HG03432 (cell line): ENCODE measurements at regions not wholly inside any gene's neighbourhood (a gene's known extent, or its start where the extent isn't known, plus 50 kb on each side); places are given as distances from the start of the nearest gene placed in this dataset.

Source experiments
- ATAC-seq: cut with Tn5 transposase; IDR thresholded peaks from one replicate; pipeline ENCODE4 v1.9.1; 2021; ENCODE audit warnings: mild to moderate bottlenecking, moderate library complexity; ENCODE audit not compliant: unreplicated experiment

DNA sequence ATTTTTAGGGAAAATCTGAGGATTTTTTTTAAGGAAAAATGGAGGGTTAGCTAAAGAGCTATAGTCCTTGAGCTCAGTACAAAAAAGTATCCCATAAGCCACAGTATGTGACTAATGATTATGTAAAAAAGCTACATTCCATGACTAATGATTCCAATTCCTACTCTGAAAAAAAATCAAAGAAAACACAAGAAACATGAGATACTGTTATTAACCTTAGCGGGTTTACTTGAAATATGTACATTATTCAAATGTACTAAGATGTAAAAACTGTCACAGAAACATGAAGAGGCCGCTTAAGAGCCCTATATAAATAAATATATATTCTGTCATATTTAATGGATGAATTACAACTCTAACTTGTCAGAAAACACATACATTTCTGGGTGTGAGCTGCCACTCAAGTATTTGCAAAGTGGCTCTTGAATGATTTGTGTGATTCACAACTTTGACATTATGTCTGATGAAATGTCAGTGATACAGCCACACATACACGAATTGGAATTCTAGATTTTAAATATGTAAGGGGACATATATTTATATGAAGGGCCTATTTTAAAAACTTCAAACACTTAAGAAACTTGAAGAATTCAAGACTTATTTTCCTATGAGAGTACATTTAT is 518.7 kb upstream of the SUCLG2 start:
- no peak for ATAC-seq

DNA sequence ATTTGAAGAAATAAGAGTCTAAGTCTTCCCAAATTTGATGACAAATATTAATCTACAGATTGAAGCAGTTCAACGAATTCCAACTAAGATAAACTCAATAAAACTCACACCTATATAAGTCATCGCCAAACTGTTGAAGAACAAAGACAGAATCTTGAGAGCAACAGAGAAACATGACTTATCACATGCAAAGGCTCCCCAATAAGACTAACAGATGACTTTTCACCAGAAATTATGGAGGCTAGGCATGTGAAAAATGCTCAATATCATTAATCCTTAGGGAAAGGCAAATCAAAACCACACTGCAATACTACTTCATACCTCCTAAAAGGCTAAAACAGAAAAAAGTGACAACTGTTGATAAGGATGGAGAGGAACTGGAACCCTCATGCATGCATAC is 517.6 kb upstream of the SUCLG2 start:
- ATAC-seq, result no peak

DNA sequence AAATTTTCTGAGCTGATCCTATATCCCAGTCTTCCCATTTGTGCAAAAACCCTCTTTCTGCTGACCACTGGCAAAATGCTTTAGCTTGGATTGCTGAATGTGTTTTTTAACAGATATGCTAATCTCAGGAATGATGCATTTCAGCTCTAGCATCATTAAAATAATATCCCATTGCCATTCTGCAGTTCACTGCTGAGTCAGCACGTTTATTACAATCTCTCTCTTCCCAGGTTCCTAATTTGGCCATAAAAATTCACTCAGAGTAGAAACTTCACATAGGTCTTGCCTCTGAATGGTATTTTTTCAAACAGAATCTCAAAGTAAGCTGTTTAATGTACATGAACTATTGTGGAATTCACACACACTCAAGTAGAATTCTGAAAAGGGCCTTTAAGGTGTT is 509.6 kb upstream of the SUCLG2 start:
- ATAC-seq, result no peak

DNA sequence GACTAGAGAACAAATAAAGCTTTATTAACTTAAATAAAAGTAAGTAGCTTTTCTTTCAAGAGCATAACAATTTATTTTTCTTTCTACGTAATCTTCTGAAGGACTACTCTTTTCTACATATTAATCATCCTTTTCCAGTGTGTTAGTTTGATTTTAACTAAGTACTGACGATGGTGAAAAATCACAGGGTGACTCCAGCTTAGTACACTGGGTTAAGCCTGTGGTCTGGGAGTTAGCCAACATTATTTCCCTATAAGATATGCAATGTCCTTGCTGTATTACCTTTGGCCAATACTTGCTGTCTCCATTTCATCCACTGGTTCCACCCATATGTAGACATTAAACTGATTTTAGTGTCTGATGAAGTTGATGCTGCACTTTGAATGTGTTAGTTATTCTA is 508.6 kb upstream of the SUCLG2 start:
- ATAC-seq, result no peak

DNA sequence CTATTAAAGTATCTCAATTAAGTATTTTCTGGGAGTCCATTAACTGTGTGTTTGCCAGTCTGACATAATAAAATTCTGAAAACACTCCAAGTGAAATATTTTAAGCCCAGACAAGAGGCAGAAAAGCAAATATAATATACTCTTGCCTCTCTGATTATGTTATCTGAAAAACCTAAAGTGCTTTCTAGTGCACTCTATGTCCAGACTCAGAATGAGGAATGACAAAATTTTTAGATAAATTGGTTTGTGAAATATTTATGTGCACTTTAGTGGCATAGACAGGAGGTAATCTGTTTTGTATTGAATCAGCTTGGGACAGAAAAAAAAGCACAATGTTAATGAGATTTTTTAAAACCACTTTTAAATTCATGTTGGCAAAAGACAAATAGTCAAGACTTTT is 508.2 kb upstream of the SUCLG2 start:
- no peak for ATAC-seq

DNA sequence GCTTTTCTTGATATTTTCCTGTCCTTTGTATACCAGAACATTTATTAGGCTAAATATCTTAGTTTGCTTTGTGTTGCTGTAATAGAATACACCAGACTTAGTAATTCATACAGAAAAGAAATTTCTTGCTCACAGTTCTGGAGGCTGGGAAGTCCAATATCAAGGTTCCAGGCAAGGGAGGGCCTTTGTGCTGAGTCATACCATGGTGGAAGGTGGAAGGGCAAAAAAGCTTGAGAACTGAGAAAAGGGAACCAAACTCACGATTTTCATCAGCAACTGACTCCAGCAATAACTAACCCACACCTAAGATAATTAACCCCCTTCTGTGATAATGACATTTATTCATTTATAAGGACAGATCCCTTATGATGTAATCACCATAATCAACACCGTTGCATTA is 496.9 kb upstream of the SUCLG2 start:
- ATAC-seq, result no peak

DNA sequence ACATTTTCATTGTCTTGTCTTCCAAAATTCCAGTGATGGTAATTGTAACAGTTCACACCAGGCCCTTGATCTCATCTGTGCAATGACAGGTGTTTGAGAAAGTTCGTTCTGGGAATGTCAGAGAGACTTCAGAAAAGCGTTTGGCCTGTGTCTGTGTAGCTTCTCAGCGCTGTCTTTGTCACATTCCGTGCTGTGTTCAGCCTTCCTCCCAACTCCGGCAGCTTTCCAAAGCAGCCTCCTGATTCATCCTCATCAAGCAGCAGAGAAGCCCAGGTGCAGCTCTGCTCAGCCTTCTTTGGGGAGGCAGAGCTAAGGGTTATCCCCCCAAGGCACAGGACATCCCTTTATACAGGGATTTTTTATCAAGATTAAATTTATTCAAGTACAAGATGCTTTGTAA is 494.0 kb upstream of the SUCLG2 start:
- no peak for ATAC-seq

DNA sequence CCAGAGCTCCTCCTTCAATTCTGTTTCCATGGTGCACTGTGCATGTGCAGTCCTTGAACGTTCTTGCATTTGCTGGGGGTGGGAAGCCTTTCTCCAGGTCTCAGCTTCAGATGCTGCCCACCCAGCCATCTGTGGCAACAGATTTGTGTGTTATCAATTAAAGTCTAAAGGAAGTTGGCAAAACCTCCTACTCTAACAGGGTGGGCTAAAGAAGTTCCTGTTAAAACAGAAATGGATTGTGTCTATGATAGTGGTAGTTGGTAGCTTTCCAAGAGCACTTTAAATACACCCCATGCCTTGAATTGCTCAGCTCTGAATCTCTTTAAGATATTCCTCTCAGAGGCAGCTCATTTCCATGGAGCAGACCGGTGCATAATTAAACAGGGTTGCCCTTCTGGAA is 488.0 kb upstream of the SUCLG2 start:
- ATAC-seq, result no peak

DNA sequence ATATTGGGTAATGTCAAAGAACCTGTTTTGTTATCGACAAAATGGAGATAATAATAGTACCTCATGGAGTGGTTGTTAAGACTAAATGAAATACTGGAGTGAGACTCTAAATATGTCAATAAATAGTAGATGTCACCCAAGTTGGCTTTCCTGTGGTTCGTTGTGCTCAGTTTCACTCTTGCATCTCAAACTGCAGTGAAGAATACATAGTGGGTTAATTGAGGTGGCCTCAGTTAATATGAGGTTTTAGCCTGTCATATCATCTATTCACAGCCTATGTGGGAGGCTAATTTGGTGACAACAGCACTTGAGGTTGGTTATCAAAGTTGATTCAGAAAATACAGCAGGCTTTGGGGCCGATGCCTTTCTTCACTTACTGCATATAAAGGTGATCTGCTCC is 485.5 kb upstream of the SUCLG2 start:
- ATAC-seq, result no peak

DNA sequence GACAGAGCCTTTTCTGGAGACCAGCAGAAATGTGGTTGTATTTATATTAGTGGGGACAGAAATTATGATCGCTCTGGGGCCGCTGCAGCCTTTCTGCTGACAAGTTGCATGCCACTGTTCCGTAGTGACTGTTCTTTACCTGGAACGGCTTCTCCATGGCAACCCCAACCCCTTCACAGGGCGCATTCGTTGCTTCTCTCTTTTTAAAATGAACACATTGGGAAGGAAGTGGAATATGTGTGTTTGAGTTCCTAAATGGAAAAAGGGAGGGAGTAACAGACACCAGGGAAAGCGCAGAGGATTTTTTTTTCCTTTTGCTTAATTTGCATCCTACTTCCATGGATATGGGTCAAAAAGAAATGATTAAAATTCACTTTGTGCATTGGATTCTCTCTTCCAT is 482.0 kb upstream of the SUCLG2 start:
- ATAC-seq, result no peak

DNA sequence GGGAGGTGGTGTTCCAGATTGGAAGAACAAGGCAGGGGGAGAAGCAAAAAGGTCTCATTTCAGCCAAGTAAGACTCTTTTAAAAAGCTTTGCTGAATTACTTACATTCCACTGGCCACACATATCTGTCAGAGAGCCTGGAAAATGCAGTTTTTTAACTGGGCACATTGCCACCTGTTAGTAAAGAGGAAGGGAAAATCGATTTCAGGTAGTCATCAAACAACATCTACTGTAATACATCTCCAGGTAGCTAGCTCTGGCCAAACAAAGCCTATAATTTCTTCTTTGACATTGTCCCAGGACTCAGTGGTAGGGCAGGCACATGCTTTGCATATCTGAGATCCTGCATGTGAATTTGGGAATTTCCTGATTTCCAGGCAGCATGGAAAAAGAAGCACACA is 480.7 kb upstream of the SUCLG2 start:
- no peak for ATAC-seq

DNA sequence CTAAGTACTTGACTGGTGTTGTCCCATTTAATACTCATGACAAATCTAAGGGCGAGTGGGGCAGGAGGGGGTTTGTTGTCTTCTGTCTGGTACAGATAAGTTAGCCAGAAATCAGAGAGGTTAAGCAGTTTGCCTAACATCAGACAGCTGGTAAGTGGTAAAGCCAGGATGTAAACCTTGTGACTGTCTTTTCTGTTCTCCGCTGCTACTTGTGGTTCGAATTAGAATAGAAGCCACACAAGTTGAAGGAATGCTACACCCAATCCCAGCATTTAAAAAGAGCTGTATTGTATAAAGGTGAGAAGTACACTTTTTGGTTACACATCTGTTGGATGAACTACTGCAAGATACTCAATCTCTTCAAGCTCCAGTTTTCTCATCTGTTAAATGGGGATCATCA is 474.7 kb upstream of the SUCLG2 start:
- ATAC-seq, result no peak

DNA sequence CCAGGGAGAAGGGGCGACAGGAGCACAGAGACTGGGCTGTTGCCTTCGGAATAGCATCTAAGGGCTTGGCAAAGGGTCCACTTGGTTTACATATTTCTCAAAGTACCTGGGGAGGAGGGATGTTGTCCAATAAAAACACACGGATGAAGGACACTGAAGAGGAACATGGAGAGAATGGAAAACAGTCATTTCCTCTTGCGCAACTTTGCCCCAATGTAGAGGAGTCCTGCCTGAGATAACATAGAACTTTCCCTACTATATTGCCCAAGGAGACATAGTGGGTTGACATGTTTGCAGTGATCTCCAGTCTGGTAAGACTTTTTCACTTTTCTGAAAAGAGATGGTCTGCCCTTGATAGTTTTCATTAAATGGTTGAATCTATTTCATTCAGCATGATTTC is 468.8 kb upstream of the SUCLG2 start:
- no peak for ATAC-seq

DNA sequence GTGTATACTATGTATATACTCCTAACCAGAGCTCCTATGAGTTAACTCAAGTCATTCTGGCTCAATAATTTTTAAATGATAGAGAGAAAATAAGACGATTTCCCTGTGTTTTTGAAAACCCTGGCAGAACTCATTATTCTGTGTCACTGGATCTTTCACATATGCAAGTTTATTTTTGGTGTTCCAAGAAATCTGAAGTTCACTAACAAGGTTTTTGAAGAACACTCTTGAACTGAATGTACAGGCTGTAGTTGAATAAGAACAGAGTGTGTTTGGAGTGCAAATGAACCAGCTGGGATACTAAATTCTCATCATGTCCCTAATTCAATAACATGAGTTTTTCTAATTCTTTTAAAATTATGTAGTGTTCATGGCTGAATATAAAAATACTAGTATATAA is 466.9 kb upstream of the SUCLG2 start:
- no peak for ATAC-seq

DNA sequence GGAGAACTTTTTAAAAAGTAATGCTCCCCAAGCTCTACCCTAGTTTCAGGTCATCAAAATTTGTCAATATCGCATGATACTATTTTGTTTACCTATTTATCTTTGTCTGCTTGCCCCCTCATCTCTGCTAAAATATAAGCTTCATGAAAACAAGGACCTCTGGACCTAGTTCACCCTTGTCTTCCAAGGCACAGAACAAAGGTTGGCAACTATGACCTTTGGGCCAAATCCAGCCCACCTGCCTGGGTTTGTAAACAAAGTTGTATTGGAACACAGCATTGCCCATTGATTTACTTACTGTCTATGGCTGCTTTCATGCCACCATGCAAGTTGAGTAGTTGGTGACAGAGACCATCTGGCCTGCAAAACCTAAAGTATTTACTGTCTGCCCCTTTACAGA is 462.2 kb upstream of the SUCLG2 start:
- ATAC-seq, result no peak

DNA sequence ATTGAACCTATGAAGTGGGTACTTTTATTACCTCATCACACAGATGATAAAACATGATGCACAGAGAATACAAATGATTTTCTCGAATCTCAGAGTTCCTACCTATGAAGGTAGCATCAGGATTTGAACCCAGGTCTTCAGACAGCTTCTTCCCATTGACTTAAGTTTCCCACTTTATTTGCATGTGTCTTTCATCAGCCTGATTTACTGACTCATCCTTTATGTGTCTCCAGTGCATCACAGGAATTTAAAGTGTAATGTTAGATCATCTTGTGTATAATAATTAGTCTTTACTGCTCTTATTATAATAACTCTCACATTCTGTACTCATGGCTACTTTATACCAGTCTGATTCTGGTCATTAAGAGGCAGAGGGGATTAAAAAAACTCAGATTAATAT is 449.4 kb upstream of the SUCLG2 start:
- no peak for ATAC-seq

DNA sequence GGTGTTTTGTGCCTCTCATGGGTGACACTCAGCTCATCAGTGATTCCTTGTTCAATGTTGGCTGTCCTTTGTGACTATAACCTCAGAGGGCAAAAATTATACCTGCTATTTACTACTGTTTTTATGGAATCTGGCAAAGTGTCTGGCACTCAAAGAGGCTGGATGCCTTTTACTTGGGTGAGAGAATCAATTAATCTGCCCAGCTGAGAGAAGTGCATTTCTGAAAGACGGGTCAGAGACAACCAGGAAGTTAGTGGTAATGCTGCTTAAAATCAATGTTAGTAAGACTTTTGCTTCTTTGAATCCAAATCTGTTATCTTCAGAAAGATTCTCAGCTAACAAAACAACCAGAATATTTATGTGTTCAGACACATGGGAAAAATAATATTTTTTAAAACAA is 436.2 kb upstream of the SUCLG2 start:
- ATAC-seq, result no peak

DNA sequence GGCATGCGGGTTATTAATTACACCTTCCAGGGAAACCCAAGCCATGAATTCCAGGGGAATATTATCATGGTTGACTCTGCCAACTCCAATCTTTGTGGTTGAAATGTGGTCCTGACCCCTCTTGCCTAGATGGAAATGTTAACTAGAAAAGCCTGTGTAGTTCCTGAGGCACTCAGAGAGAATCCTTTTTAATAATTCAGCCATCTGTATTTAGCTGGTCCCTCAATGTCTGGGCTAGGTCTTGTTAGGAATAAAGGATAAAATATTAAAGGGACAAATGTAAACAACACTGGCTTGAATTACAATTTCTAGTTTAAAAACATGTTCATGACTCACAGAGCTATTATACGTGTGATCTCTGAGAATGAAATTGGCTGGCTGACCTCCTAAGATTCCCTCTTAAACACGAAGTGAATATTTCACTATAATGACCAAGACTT is 435.2 kb upstream of the SUCLG2 start:
- ATAC-seq, result no peak

DNA sequence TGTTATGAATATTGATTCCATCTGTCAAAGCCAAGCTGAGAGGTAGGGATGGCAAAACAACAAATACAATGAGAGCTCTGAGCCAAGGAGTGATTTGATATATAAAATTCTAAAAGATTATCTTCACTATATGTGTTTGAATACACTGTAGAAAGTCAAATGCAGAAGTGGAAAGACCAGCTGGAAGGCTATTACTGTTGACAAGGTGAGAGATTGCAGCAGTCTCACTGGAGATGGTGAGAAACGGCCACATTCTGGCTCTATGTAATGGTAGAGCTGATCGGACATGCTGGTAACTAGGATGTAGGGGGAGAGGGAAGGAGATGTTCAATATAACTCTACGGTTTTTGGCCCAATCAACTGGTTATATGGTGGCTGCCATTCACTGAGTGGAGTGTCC is 434.2 kb upstream of the SUCLG2 start:
- ATAC-seq, result no peak

DNA sequence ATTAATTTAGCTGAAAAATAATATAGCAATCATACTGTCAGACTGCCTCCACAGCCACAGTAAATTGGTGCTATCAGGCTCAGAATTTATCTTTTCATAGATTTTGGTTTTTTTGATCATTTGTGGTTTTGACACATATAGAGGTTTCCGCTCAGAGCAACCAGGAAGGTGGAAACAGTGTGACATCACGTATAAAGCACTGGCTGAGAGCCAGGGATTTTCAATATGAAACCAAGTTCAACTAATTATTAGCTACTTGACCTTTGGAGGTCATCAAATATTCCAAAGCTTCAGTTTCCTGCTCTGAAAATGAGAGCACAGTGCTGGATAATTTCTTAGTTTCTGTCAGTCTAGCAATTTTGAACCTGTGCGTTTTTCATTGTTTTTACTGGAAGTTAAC is 433.8 kb upstream of the SUCLG2 start:
- peak; percentile 69 for ATAC-seq

DNA sequence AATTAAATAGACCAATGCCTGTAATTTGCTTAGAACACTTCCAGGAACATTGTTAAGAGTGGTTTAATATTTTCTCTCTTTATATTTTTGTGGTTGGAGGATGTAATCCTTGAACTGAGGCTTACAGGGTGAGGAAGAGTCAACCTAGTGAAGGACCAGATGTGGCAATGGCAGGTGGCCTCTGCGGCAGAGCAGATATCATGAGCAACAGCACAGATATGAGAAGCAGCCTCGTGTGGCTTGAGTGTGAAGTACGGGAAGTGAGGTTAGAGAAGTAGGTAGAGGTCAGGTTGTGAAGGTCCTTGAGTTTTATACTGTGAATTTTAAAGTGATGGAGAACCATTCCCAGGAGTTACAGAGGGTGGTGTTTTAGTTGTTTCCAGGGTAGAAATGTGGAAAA is 417.6 kb upstream of the SUCLG2 start:
- no peak for ATAC-seq

DNA sequence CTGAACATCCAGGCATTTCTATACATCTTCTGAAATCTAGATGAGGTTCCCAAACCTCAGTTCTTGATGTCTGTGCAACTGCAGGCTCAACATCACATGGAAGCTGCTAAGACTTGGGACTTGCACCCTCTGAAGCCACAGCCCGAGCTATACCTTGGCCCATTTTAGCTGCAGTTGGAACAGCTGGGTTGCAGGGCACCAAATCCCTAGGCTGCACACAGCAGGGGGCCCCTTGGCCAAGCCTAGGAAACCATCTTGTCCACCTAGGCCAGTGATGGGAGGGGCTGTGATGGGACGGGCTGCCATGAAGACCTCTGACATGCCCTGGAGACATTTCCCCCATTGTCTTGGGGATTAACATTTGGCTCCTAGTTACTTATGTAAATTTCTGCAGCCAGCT is 415.8 kb upstream of the SUCLG2 start:
- no peak for ATAC-seq

DNA sequence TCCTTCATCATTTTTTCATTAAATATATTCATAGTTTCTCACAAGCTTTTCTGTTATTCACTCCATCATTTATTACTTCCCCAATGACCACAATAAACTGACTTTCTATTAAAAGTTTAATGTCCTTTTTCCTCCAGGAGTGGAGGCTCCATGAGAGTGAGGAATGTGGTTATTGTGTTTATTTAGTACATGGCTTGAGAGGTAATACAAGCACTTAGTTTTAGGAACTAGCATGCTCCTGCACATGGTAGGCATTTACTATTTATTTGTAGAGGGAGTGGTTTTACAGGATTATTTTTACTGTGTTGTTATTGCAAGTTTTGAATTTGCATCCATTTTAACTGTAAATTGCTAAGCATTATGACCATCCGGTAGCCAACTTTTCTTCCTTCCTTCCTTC is 412.9 kb upstream of the SUCLG2 start:
- no peak for ATAC-seq

DNA sequence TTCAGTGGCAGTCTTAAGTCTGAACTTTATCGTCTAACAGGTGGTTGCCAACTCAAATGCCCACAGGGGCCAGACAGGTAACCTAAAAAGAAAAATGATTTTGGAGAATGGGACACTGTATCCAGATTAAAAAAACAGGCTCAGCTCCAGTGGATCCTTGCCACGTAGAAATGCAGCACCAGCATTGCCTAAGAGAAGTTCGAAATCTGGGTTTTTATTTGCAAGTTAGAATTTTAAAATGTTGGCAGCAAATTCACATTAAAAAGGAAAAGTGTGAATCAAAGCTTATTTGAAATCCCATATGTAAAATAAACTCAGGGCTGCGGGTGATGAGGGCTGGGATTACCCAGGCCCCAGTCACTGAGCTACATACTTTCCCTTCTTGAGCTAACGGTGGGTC is 408.5 kb upstream of the SUCLG2 start:
- no peak for ATAC-seq
